ENCODE measurements at regions not wholly inside any gene's neighbourhood (a gene's known extent, or its start where the extent isn't known, plus 50 kb on each side); places are given as distances from the start of the nearest gene placed in this dataset.

DNA sequence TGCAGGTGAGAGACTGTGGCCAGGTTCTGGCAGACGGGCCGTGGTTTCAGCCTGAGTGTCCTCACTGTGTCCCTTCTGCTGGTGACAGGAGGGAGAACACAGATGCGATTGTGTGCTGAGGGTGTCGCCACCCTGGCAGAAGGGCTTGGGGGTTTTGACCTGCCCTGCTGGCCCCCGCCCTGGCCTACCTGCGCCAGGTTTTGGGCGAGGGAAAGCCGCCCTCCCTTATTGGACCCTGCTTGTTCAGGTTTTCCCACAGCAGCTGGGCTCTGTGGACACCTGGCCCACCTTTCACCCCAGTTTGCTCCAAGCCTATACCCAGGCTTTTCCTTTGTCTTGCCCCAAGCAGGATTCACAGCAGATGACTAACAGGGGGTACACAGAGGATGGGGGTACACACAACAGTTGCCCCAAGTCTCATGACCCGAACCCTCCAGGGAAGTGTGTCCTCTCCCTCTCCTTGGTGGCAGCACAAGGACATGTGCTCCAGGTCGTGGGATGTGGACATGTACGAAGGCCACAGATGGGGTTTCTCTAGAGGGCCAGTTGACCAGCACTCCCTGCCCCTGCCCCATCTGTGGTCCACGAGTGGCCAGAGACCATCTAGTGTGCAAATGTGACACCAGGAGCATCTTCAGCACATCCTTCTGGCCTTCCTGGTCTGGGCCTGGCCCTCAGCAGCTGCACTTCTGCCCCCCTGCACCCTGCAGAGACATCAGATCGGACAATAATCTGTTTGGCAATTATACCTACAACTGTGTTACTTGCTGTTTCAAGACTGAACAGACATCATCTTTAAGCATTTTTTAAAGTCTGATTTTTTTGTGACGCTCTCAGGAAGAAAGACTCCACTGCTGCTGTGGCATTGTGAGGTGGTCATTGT is 265.8 kb upstream of the IRX4 start:
- Histone ChIP-seq H3K27ac (no peak overlapping the region), H3K27me3 (no peaks in the 10 kb centered on the region), H3K4me1 (no peaks in the 10 kb centered on the region), H3K4me3 (no peak overlapping the region), H3K36me3 (no peaks in the 10 kb centered on the region), H3K9me3 (peaks cover 0 to 30% (median 0%) of the 10 kb centered on the region in 4 donors)
- WGBS, 2 donors, result 78 to 89% methylated on average over 12 of the region's 14 CpGs
- TF ChIP-seq, protein P1, sequence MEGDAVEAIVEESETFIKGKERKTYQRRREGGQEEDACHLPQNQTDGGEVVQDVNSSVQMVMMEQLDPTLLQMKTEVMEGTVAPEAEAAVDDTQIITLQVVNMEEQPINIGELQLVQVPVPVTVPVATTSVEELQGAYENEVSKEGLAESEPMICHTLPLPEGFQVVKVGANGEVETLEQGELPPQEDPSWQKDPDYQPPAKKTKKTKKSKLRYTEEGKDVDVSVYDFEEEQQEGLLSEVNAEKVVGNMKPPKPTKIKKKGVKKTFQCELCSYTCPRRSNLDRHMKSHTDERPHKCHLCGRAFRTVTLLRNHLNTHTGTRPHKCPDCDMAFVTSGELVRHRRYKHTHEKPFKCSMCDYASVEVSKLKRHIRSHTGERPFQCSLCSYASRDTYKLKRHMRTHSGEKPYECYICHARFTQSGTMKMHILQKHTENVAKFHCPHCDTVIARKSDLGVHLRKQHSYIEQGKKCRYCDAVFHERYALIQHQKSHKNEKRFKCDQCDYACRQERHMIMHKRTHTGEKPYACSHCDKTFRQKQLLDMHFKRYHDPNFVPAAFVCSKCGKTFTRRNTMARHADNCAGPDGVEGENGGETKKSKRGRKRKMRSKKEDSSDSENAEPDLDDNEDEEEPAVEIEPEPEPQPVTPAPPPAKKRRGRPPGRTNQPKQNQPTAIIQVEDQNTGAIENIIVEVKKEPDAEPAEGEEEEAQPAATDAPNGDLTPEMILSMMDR (IDR thresholded peaks at IDR 0.05), result no peak
- TF ChIP-seq POLR2A (IDR thresholded peaks at IDR 0.05), result no peak
- no peak for DNase-seq (ENCODE audit: low spot score in 2 of 2)

DNA sequence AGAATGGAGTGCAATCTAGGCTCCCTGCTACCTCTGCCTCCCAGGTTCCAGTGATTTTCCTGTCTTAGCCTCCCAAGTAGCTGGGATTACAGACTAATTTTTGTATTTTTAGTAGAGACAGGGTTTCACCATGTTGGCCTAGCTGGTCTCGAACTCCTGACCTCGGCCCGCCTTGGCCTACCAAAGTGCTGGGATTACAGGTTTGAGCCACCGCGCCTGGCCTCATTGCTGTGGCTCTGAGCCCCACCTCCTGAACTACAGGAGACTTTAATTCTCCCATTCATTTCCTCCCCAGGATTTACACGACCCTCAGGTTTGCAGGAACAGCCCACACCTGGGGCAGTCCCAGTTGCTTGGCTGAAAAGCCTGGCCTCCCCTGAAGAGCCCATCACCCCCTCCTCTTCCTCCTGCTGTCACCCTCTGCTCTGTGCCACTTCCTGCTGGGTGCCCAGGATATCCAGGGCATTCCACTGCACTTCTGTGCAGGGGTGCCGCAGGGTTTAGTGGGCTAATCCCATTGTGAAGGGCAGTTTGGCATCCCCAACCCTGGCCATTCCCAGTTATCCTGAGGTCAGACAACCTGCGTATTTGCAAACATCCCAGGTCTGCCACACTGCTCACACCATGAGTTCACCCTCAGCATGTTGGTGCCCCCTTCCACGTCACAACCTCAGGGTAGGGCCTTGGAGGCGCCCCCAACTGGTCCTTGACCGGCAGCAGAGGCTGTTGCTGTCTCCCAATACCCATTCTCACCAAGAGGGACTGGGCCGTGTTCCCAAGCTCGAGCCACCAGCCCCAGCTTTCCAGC is 265.0 kb upstream of the IRX4 start:
- 74 to 84% methylated on average over 13 of the region's 13 CpGs for WGBS, 2 donors
- H3K4me3 ChIP-seq, result no peak overlapping the region
- no peaks in the 10 kb centered on the region for H3K36me3 ChIP-seq
- no peaks in the 10 kb centered on the region for H3K4me1 ChIP-seq
- no peaks in the 10 kb centered on the region for H3K27me3 ChIP-seq
- TF ChIP-seq EP300 (IDR thresholded peaks at IDR 0.05) (no peak), POLR2A (IDR thresholded peaks at IDR 0.05) (no peak)
- TF ChIP-seq, protein P1 (IDR thresholded peaks at IDR 0.05), result no peak
- DNase-seq (ENCODE audit: low spot score in 2 of 2), result no peak
- H3K27ac ChIP-seq, result no peak overlapping the region
- peaks cover 0 to 31% (median 0%) of the 10 kb centered on the region in 4 donors for H3K9me3 ChIP-seq

DNA sequence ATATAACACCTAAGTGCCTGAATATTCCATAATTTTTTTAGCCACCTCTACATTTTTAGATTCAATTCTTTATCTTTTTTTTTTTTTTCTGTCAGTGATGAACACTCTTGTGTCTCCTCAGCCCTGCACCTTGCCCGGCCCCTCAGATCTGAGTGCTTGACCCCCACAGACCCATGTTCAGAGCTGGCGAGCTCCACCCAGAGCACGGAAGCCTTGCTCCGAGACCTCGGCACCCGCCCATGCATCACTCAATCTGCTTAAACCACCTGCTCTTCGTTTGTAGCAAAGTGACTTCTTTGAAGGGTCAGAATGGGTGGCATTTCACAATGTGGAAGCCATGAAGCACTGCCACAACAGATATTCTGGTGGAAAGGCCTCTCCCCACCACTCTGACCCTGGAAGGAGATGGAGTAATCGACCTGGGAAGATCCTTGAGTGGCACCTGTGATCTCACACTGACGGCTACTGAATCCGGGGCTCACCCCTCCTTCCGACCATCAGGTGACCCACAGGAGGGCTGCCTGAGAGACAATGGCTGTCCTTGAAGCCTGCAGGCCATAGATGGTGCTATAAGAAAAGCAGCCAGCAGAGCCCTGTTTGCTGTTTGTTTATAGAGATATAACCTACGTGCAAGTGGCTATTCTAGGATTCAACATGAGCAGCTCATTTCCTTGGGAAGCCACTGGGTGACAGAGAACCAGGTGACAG is 261.1 kb upstream of the IRX4 start:
- DNase-seq (ENCODE audit: low spot score in 2 of 2), result no peak
- Histone ChIP-seq H3K27ac (no peak overlapping the region), H3K9me3 (peaks cover 0 to 28% (median 0%) of the 10 kb centered on the region in 4 donors), H3K27me3 (no peaks in the 10 kb centered on the region), H3K36me3 (no peaks in the 10 kb centered on the region), H3K4me1 (no peaks in the 10 kb centered on the region), H3K4me3 (no peak overlapping the region)
- WGBS, 2 donors, result 82% methylated on average over 12 of the region's 12 CpGs
- TF ChIP-seq EP300 (IDR thresholded peaks at IDR 0.05) (no peak), POLR2A (IDR thresholded peaks at IDR 0.05) (no peak)
- TF ChIP-seq, protein P1 (IDR thresholded peaks at IDR 0.05), result no peak

DNA sequence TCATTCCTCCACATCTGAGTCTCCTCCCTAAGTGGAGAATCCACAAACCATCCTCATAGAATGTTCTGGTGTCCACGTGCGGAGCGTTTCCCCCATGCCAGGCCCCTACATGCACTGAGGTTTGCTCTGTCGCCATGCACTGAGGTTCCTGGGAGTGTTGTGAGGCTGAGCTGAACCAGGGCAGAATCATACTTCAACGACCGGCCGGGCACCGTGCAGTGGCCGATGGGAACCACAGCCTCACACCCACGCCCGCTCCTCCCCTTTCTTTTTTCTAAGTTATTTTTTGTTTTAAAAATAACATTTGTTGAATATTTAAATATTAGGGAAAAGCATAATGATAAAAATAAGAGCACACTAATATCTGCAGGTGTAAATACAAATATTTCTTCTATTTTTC is 260.4 kb upstream of the IRX4 start:
- TF ChIP-seq POLR2A (IDR thresholded peaks at IDR 0.05) (no peak), EP300 (IDR thresholded peaks at IDR 0.05) (no peak)
- TF ChIP-seq, protein P1 (IDR thresholded peaks at IDR 0.05), result no peak
- H3K4me1 ChIP-seq, result no peaks in the 10 kb centered on the region
- H3K9me3 ChIP-seq, result peaks cover 0 to 26% (median 0%) of the 10 kb centered on the region in 4 donors
- 87 to 89% methylated on average over 11 of the region's 11 CpGs for WGBS, 2 donors
- DNase-seq (ENCODE audit: low spot score in 2 of 2), result no peak
- no peak overlapping the region for H3K27ac ChIP-seq
- H3K4me3 ChIP-seq, result no peak overlapping the region
- H3K27me3 ChIP-seq, result no peaks in the 10 kb centered on the region
- H3K36me3 ChIP-seq, result no peaks in the 10 kb centered on the region
